ENCODE measurements at regions not wholly inside any gene's neighbourhood (a gene's known extent, or its start where the extent isn't known, plus 50 kb on each side); places are given as distances from the start of the nearest gene placed in this dataset.

DNA sequence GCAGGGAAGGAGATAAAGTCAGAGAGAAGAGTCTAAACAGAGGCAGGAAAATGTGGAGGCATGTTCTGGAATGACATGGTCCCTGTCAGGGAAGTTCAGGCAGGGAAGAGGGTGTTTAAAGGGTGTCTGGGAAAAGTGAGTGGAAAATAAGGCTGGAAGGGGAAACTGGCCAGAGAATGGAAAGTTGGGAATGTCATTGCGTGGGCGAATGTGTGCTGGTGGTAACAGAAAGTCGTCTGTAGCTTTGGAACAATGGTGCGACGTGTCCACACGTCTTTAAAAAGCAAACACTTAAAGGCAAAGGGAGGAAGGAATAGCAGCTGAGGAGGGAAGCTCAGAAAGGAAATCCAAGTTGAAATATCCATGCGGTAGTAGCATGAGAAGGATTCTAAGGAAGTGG is 469.5 kb upstream of the SALL3 start:
- Mint-ChIP-seq H3K4me3 (no peak overlapping the region), H3K9me3 (peaks cover 0 to 19% (median 4%) of the 10 kb centered on the region in 7 donors), H3K36me3 (no peaks in the 10 kb centered on the region), H3K4me1 (no peaks in the 10 kb centered on the region), H3K27me3 (ENCODE audit: low read depth in 3 of 3) (peaks cover 3 to 6% (median 3%) of the 10 kb centered on the region in 3 donors), H3K27ac (no peak overlapping the region)
- Histone ChIP-seq H3K4me2 (replicated peaks; ENCODE audit: extremely low read depth, low read length, poor library complexity, severe bottlenecking) (no peak overlapping the region), H3K9me3 (replicated peaks in 1 of 2; ENCODE audit: control insufficient read depth in 1 of 2, insufficient read depth in 1 of 2, low read length in 2 of 2) (peaks cover 0 to 8% of the 10 kb centered on the region in 2 donors), H3K27ac (ENCODE audit: low read depth in 1 of 2, low read length in 2 of 2) (no peak overlapping the region), H3K4me1 (ENCODE audit: control insufficient read depth in 1 of 2, insufficient read depth in 2 of 2, low read length in 2 of 2) (no peaks in the 10 kb centered on the region), H2AFZ (ENCODE audit: insufficient read depth, low read depth, low read length, poor library complexity, severe bottlenecking) (no peak overlapping the region), H3K27me3 (ENCODE audit: control insufficient read depth in 2 of 2, insufficient read depth in 2 of 2, low read length in 2 of 2) (no peaks in the 10 kb centered on the region), H3K79me2 (ENCODE audit: insufficient read depth, low read length) (no peaks in the 10 kb centered on the region), H3K9ac (ENCODE audit: insufficient read depth, low read length, poor library complexity, severe bottlenecking) (no peak overlapping the region), H4K20me1 (ENCODE audit: insufficient read depth, low read length) (no peaks in the 10 kb centered on the region), H3K4me3 (replicated peaks in 1 of 3; ENCODE audit: low read depth in 2 of 3, low read length in 3 of 3) (no peak overlapping the region), H3K36me3 (replicated peaks in 1 of 2; ENCODE audit: control insufficient read depth in 1 of 2, insufficient read depth in 2 of 2, low read length in 2 of 2) (no peaks in the 10 kb centered on the region)
- WGBS (ENCODE audit: insufficient coverage) = 50% methylated on average over 7 of the region's 7 CpGs
- TF ChIP-seq, protein P1, sequence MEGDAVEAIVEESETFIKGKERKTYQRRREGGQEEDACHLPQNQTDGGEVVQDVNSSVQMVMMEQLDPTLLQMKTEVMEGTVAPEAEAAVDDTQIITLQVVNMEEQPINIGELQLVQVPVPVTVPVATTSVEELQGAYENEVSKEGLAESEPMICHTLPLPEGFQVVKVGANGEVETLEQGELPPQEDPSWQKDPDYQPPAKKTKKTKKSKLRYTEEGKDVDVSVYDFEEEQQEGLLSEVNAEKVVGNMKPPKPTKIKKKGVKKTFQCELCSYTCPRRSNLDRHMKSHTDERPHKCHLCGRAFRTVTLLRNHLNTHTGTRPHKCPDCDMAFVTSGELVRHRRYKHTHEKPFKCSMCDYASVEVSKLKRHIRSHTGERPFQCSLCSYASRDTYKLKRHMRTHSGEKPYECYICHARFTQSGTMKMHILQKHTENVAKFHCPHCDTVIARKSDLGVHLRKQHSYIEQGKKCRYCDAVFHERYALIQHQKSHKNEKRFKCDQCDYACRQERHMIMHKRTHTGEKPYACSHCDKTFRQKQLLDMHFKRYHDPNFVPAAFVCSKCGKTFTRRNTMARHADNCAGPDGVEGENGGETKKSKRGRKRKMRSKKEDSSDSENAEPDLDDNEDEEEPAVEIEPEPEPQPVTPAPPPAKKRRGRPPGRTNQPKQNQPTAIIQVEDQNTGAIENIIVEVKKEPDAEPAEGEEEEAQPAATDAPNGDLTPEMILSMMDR (IDR thresholded peaks at IDR 0.05) = no peak
- intact Hi-C loops (cut with micrococcal nuclease) = no loop called here
- DNase-seq = no peak

DNA sequence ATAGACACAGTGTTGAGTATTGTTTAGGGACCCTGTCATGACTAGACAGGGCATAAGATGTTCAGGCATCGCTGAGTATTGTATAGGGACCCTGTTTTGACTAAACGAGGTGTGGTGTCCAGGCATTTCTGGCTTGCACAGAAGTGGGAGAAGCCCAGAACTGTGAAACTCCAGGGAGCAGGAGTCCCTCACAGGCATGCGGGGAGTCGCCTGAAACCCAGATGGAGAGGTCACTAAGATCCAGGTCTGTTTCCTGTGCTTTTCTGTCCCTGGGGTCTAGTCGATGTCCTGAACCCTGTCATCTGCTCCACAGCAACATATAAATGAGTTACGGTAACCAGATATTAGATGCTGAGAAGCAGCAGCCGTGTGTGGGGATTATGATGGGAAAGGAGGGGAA is 469.0 kb upstream of the SALL3 start:
- H3K9me3 ChIP-seq (replicated peaks in 1 of 2; ENCODE audit: control insufficient read depth in 1 of 2, insufficient read depth in 1 of 2, low read length in 2 of 2) = peaks cover 0 to 5% of the 10 kb centered on the region in 2 donors
- Mint-ChIP-seq H3K4me1 (no peaks in the 10 kb centered on the region), H3K4me3 (no peak overlapping the region), H3K27ac (no peak overlapping the region), H3K27me3 (ENCODE audit: low read depth in 3 of 3) (peaks cover 3 to 6% (median 3%) of the 10 kb centered on the region in 3 donors), H3K36me3 (no peaks in the 10 kb centered on the region), H3K9me3 (peaks cover 0 to 18% (median 4%) of the 10 kb centered on the region in 7 donors)
- TF ChIP-seq, protein P1 (IDR thresholded peaks at IDR 0.05) = no peak
- intact Hi-C loops (cut with micrococcal nuclease) = no loop called here
- H2AFZ ChIP-seq (ENCODE audit: insufficient read depth, low read depth, low read length, poor library complexity, severe bottlenecking) = no peak overlapping the region
- H3K27me3 ChIP-seq (ENCODE audit: control insufficient read depth in 2 of 2, insufficient read depth in 2 of 2, low read length in 2 of 2) = no peaks in the 10 kb centered on the region
- 90% methylated on average over 5 of the region's 7 CpGs for WGBS (ENCODE audit: insufficient coverage)
- H3K4me3 ChIP-seq (replicated peaks in 1 of 3; ENCODE audit: low read depth in 2 of 3, low read length in 3 of 3) = no peak overlapping the region
- no peaks in the 10 kb centered on the region for H3K4me1 ChIP-seq (ENCODE audit: control insufficient read depth in 1 of 2, insufficient read depth in 2 of 2, low read length in 2 of 2)
- H3K79me2 ChIP-seq (ENCODE audit: insufficient read depth, low read length) = no peaks in the 10 kb centered on the region
- H3K9ac ChIP-seq (ENCODE audit: insufficient read depth, low read length, poor library complexity, severe bottlenecking) = no peak overlapping the region
- no peak overlapping the region for H3K27ac ChIP-seq (ENCODE audit: low read depth in 1 of 2, low read length in 2 of 2)
- no peaks in the 10 kb centered on the region for H4K20me1 ChIP-seq (ENCODE audit: insufficient read depth, low read length)
- no peak overlapping the region for H3K4me2 ChIP-seq (replicated peaks; ENCODE audit: extremely low read depth, low read length, poor library complexity, severe bottlenecking)
- H3K36me3 ChIP-seq (replicated peaks in 1 of 2; ENCODE audit: control insufficient read depth in 1 of 2, insufficient read depth in 2 of 2, low read length in 2 of 2) = no peaks in the 10 kb centered on the region
- DNase-seq = no peak
